ENCODE measurements at regions not wholly inside any gene's neighbourhood (a gene's known extent, or its start where the extent isn't known, plus 50 kb on each side); places are given as distances from the start of the nearest gene placed in this dataset.

GRCh38 chr4:4750187-4750586, 109.3 kb upstream of the MSX1 start:
- WGBS (ENCODE audit: extremely low coverage, insufficient coverage, low lambda C conversion rate) = no CpG with 5 or more reads among the region's 7 CpGs
- H3K56ac ChIP-seq (ENCODE audit: low read length) = no peak overlapping the region
- H2BK15ac ChIP-seq (replicated peaks; ENCODE audit: low read depth) = no peak overlapping the region
- no peak overlapping the region for H2BK5ac ChIP-seq (ENCODE audit: low read length)
- no peak overlapping the region for H2BK120ac ChIP-seq (ENCODE audit: low read depth, low read length)
- no peak for DNase-seq
- H3K4me3 ChIP-seq (ENCODE audit: low read length) = no peak overlapping the region
- no peak overlapping the region for H3K27ac ChIP-seq (ENCODE audit: low read depth, low read length)
- no peaks in the 10 kb centered on the region for H3K27me3 ChIP-seq (ENCODE audit: insufficient read depth, low read length, poor library complexity)
- H3K18ac ChIP-seq (ENCODE audit: low read length) = no peak overlapping the region
- no peak overlapping the region for H4K5ac ChIP-seq (ENCODE audit: low read length)
- H3K23ac ChIP-seq (ENCODE audit: low read length) = no peak overlapping the region
- no peak overlapping the region for H3K4me2 ChIP-seq (ENCODE audit: low read length)
- H3K4ac ChIP-seq (ENCODE audit: low read depth, low read length) = no peak overlapping the region
- no peak overlapping the region for H2AK5ac ChIP-seq (ENCODE audit: low read length)
- H3K79me1 ChIP-seq (ENCODE audit: low read length) = no peaks in the 10 kb centered on the region
- H3K79me2 ChIP-seq (ENCODE audit: control insufficient read depth, insufficient read depth, low read length) = no peaks in the 10 kb centered on the region
- H3K4me1 ChIP-seq (ENCODE audit: control insufficient read depth, low read depth, low read length) = peaks cover 4% of the 10 kb centered on the region
- H4K8ac ChIP-seq (ENCODE audit: low read depth, low read length) = no peak overlapping the region
- no peak overlapping the region for H3K9ac ChIP-seq (ENCODE audit: low read length)
- H3K36me3 ChIP-seq (ENCODE audit: control insufficient read depth, insufficient read depth, low read length) = no peaks in the 10 kb centered on the region

- Histone ChIP-seq H3K4me2 (ENCODE audit: low read length) (no peak overlapping the region), H3K79me2 (ENCODE audit: control insufficient read depth, insufficient read depth, low read length) (no peaks in the 10 kb centered on the region), H3K4me1 (ENCODE audit: control insufficient read depth, low read depth, low read length) (peaks cover under 1% of the 10 kb centered on the region), H2BK5ac (ENCODE audit: low read length) (no peak overlapping the region), H3K9ac (ENCODE audit: low read length) (no peak overlapping the region), H3K4ac (ENCODE audit: low read depth, low read length) (no peak overlapping the region), H2BK15ac (replicated peaks; ENCODE audit: low read depth) (no peak overlapping the region), H3K27ac (ENCODE audit: low read depth, low read length) (no peak overlapping the region), H4K5ac (ENCODE audit: low read length) (no peak overlapping the region), H3K56ac (ENCODE audit: low read length) (no peak overlapping the region), H3K4me3 (ENCODE audit: low read length) (no peak overlapping the region), H4K8ac (ENCODE audit: low read depth, low read length) (no peak overlapping the region), H3K27me3 (ENCODE audit: insufficient read depth, low read length, poor library complexity) (no peaks in the 10 kb centered on the region), H2AK5ac (ENCODE audit: low read length) (no peak overlapping the region), H3K23ac (ENCODE audit: low read length) (no peak overlapping the region), H3K18ac (ENCODE audit: low read length) (no peak overlapping the region), H2BK120ac (ENCODE audit: low read depth, low read length) (no peak overlapping the region), H3K79me1 (ENCODE audit: low read length) (no peaks in the 10 kb centered on the region), H3K36me3 (ENCODE audit: control insufficient read depth, insufficient read depth, low read length) (no peaks in the 10 kb centered on the region)
- no CpG with 5 or more reads among the region's 5 CpGs for WGBS (ENCODE audit: extremely low coverage, insufficient coverage, low lambda C conversion rate)
- DNase-seq = no peak
Observed at GRCh38 chr4:4749137-4749536, 110.3 kb upstream of the MSX1 start.

GRCh38 chr4:4746444-4746843, 113.0 kb upstream of the MSX1 start:
- Histone ChIP-seq H3K27me3 (ENCODE audit: insufficient read depth, low read length, poor library complexity) (no peaks in the 10 kb centered on the region), H3K79me1 (ENCODE audit: low read length) (no peaks in the 10 kb centered on the region), H3K18ac (ENCODE audit: low read length) (no peak overlapping the region), H3K23ac (ENCODE audit: low read length) (no peak overlapping the region), H3K4me2 (ENCODE audit: low read length) (no peak overlapping the region), H2BK5ac (ENCODE audit: low read length) (no peak overlapping the region), H3K56ac (ENCODE audit: low read length) (no peak overlapping the region), H3K4ac (ENCODE audit: low read depth, low read length) (no peak overlapping the region), H3K4me3 (ENCODE audit: low read length) (no peak overlapping the region), H3K27ac (ENCODE audit: low read depth, low read length) (no peak overlapping the region), H2BK15ac (replicated peaks; ENCODE audit: low read depth) (no peak overlapping the region), H4K8ac (ENCODE audit: low read depth, low read length) (no peak overlapping the region), H3K36me3 (ENCODE audit: control insufficient read depth, insufficient read depth, low read length) (no peaks in the 10 kb centered on the region), H3K79me2 (ENCODE audit: control insufficient read depth, insufficient read depth, low read length) (no peaks in the 10 kb centered on the region), H3K9ac (ENCODE audit: low read length) (no peak overlapping the region), H3K4me1 (ENCODE audit: control insufficient read depth, low read depth, low read length) (no peaks in the 10 kb centered on the region), H2AK5ac (ENCODE audit: low read length) (no peak overlapping the region), H4K5ac (ENCODE audit: low read length) (no peak overlapping the region), H2BK120ac (ENCODE audit: low read depth, low read length) (no peak overlapping the region)
- WGBS (ENCODE audit: extremely low coverage, insufficient coverage, low lambda C conversion rate) = no CpG with 5 or more reads among the region's 1 CpG
- DNase-seq = no peak

GRCh38 chr4:4740071-4740470, 119.4 kb upstream of the MSX1 start:
- no peak for DNase-seq
- Histone ChIP-seq H4K5ac (ENCODE audit: low read length) (no peak overlapping the region), H2AK5ac (ENCODE audit: low read length) (no peak overlapping the region), H2BK5ac (ENCODE audit: low read length) (no peak overlapping the region), H4K8ac (ENCODE audit: low read depth, low read length) (no peak overlapping the region), H3K27me3 (ENCODE audit: insufficient read depth, low read length, poor library complexity) (no peaks in the 10 kb centered on the region), H3K4me2 (ENCODE audit: low read length) (no peak overlapping the region), H3K18ac (ENCODE audit: low read length) (no peak overlapping the region), H3K9ac (ENCODE audit: low read length) (no peak overlapping the region), H3K56ac (ENCODE audit: low read length) (no peak overlapping the region), H3K36me3 (ENCODE audit: control insufficient read depth, insufficient read depth, low read length) (no peaks in the 10 kb centered on the region), H3K27ac (ENCODE audit: low read depth, low read length) (no peak overlapping the region), H3K79me2 (ENCODE audit: control insufficient read depth, insufficient read depth, low read length) (no peaks in the 10 kb centered on the region), H2BK15ac (replicated peaks; ENCODE audit: low read depth) (no peak overlapping the region), H3K4ac (ENCODE audit: low read depth, low read length) (no peak overlapping the region), H2BK120ac (ENCODE audit: low read depth, low read length) (no peak overlapping the region), H3K4me1 (ENCODE audit: control insufficient read depth, low read depth, low read length) (no peaks in the 10 kb centered on the region), H3K79me1 (ENCODE audit: low read length) (no peaks in the 10 kb centered on the region), H3K4me3 (ENCODE audit: low read length) (no peak overlapping the region), H3K23ac (ENCODE audit: low read length) (no peak overlapping the region)

GRCh38 chr4:4735870-4736269, 123.6 kb upstream of the MSX1 start:
- whole genome bisulfite sequencing (ENCODE audit: extremely low coverage, insufficient coverage, low lambda C conversion rate) = no CpG with 5 or more reads among the region's 6 CpGs

GRCh38 chr4:4735136-4735750, 124.2 kb upstream of the MSX1 start:
- no peaks in the 10 kb centered on the region for H3K79me2 ChIP-seq (ENCODE audit: control insufficient read depth, insufficient read depth, low read length)
- no peak overlapping the region for H2AK5ac ChIP-seq (ENCODE audit: low read length)
- H3K4me2 ChIP-seq (ENCODE audit: low read length) = no peak overlapping the region
- no peaks in the 10 kb centered on the region for H3K79me1 ChIP-seq (ENCODE audit: low read length)
- no peak overlapping the region for H4K5ac ChIP-seq (ENCODE audit: low read length)
- H3K27me3 ChIP-seq (ENCODE audit: insufficient read depth, low read length, poor library complexity) = no peaks in the 10 kb centered on the region
- no peaks in the 10 kb centered on the region for H3K36me3 ChIP-seq (ENCODE audit: control insufficient read depth, insufficient read depth, low read length)
- H3K4ac ChIP-seq (ENCODE audit: low read depth, low read length) = no peak overlapping the region
- no peak overlapping the region for H3K18ac ChIP-seq (ENCODE audit: low read length)
- no peak overlapping the region for H3K56ac ChIP-seq (ENCODE audit: low read length)
- H3K27ac ChIP-seq (ENCODE audit: low read depth, low read length) = no peak overlapping the region
- H2BK5ac ChIP-seq (ENCODE audit: low read length) = no peak overlapping the region
- no peak overlapping the region for H3K4me3 ChIP-seq (ENCODE audit: low read length)
- no CpG with 5 or more reads among the region's 9 CpGs for WGBS (ENCODE audit: extremely low coverage, insufficient coverage, low lambda C conversion rate)
- H4K8ac ChIP-seq (ENCODE audit: low read depth, low read length) = no peak overlapping the region
- H3K23ac ChIP-seq (ENCODE audit: low read length) = no peak overlapping the region
- no peak overlapping the region for H3K9ac ChIP-seq (ENCODE audit: low read length)
- H2BK120ac ChIP-seq (ENCODE audit: low read depth, low read length) = no peak overlapping the region
- no peak for DNase-seq
- no peak overlapping the region for H2BK15ac ChIP-seq (replicated peaks; ENCODE audit: low read depth)
- no peaks in the 10 kb centered on the region for H3K4me1 ChIP-seq (ENCODE audit: control insufficient read depth, low read depth, low read length)

More at GRCh38 chr4:4735870-4736269, 123.6 kb upstream of the MSX1 start:
- DNase-seq = no peak
- Histone ChIP-seq H2AK5ac (ENCODE audit: low read length) (no peak overlapping the region), H2BK15ac (replicated peaks; ENCODE audit: low read depth) (no peak overlapping the region), H3K27ac (ENCODE audit: low read depth, low read length) (no peak overlapping the region), H2BK120ac (ENCODE audit: low read depth, low read length) (no peak overlapping the region), H3K9ac (ENCODE audit: low read length) (no peak overlapping the region), H3K36me3 (ENCODE audit: control insufficient read depth, insufficient read depth, low read length) (no peaks in the 10 kb centered on the region), H3K79me1 (ENCODE audit: low read length) (no peaks in the 10 kb centered on the region), H3K4me3 (ENCODE audit: low read length) (no peak overlapping the region), H3K56ac (ENCODE audit: low read length) (no peak overlapping the region), H3K4me1 (ENCODE audit: control insufficient read depth, low read depth, low read length) (no peaks in the 10 kb centered on the region), H4K5ac (ENCODE audit: low read length) (no peak overlapping the region), H3K79me2 (ENCODE audit: control insufficient read depth, insufficient read depth, low read length) (no peaks in the 10 kb centered on the region), H3K27me3 (ENCODE audit: insufficient read depth, low read length, poor library complexity) (no peaks in the 10 kb centered on the region), H4K8ac (ENCODE audit: low read depth, low read length) (no peak overlapping the region), H3K4ac (ENCODE audit: low read depth, low read length) (no peak overlapping the region), H2BK5ac (ENCODE audit: low read length) (no peak overlapping the region), H3K18ac (ENCODE audit: low read length) (no peak overlapping the region), H3K23ac (ENCODE audit: low read length) (no peak overlapping the region), H3K4me2 (ENCODE audit: low read length) (no peak overlapping the region)

Measured in mesendoderm (in vitro differentiated cells).